Transverse colon (tissue), 4 donors: ENCODE measurements at regions not wholly inside any gene's neighbourhood (a gene's known extent, or its start where the extent isn't known, plus 50 kb on each side); places are given as distances from the start of the nearest gene placed in this dataset.

ENCODE experiments used
- EP300 ChIP-seq: sonication (generic); formaldehyde crosslinking; IDR thresholded peaks from one replicate; pipeline ENCODE4 v1.6.1; 2017; ENCODE audit warnings: antibody characterized with exemption, low read depth
- POLR2A ChIP-seq: fragments of 450-650 bp; IDR thresholded peaks from one replicate; pipeline ENCODE4 v1.6.1; 2016; ENCODE audit warnings: antibody characterized with exemption, mild to moderate bottlenecking, moderate library complexity
- POLR2AphosphoS5 ChIP-seq, 3 donors: sonication (generic); formaldehyde crosslinking; IDR thresholded peaks; one replicate each; pipeline ENCODE4 v1.6.1; 2016; ENCODE audit warnings: antibody characterized with exemption in 3 of 3
- TF ChIP-seq, protein P1 (sequence below), 5 experiments: fragments of 200-600 bp in 3 of 5; fragments of 450-650 bp in 2 of 5; sonication (generic) in 3 of 5; IDR thresholded peaks; 1 replicate in 2 of 5; 2 replicates in 3 of 5; pipeline ENCODE4 v1.5.1; 2016 to 2017; ENCODE audit warnings: antibody characterized with exemption in 5 of 5, inconsistent platforms in 3 of 5, mild to moderate bottlenecking in 2 of 5, moderate library complexity in 1 of 5

- TF ChIP-seq, protein P1, sequence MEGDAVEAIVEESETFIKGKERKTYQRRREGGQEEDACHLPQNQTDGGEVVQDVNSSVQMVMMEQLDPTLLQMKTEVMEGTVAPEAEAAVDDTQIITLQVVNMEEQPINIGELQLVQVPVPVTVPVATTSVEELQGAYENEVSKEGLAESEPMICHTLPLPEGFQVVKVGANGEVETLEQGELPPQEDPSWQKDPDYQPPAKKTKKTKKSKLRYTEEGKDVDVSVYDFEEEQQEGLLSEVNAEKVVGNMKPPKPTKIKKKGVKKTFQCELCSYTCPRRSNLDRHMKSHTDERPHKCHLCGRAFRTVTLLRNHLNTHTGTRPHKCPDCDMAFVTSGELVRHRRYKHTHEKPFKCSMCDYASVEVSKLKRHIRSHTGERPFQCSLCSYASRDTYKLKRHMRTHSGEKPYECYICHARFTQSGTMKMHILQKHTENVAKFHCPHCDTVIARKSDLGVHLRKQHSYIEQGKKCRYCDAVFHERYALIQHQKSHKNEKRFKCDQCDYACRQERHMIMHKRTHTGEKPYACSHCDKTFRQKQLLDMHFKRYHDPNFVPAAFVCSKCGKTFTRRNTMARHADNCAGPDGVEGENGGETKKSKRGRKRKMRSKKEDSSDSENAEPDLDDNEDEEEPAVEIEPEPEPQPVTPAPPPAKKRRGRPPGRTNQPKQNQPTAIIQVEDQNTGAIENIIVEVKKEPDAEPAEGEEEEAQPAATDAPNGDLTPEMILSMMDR (IDR thresholded peaks at IDR 0.05): no peak
- TF ChIP-seq EP300: no peak
- TF ChIP-seq POLR2AphosphoS5 (IDR thresholded peaks at IDR 0.05): no peak
- no peak for TF ChIP-seq POLR2A
Measured at GRCh38 chrX:98516120-98516519, 1632.4 kb downstream of the RPA4 start.
